Ovary (tissue), 3 donors: ENCODE measurements at regions not wholly inside any gene's neighbourhood (a gene's known extent, or its start where the extent isn't known, plus 50 kb on each side); places are given as distances from the start of the nearest gene placed in this dataset.

Source experiments
- POLR2A ChIP-seq: fragments of 450-650 bp; IDR thresholded peaks from one replicate; pipeline ENCODE4 v1.6.1; 2017; ENCODE audit warnings: antibody characterized with exemption, mild to moderate bottlenecking, moderate library complexity
- TF ChIP-seq, protein P1 (sequence below), 3 donors: fragments of 450-650 bp in 2 of 3; fragments of 200-600 bp in 1 of 3; IDR thresholded peaks; one replicate each; pipeline versions ENCODE4 v1.5.1 to v1.8.0; 2016 to 2022; ENCODE audit warnings: antibody characterized with exemption in 3 of 3, mild to moderate bottlenecking in 1 of 3
- donor health status: DM: no; HTN: no; CAD: no.

DNA sequence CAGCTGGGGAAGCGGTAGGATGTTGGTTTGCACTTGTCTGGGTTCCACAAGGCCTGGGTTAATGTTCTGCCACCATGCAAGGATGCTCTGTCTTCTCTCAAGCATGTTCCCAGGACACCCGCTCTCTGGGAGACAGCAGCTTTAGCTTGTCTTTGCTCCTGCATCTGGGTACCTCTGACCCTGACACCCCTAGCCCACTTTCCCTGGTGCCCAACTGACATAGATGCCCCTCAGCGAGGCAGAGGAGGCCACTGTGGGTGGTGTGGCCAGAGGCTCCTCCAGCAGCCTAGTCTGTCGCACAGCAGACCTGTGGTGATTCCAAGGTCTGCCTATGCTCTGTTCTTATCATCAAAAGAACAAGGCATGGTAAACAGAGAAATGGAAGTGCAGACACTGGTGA, 83.6 kb upstream of the ALDH1L1 start:
- TF ChIP-seq, protein P1, sequence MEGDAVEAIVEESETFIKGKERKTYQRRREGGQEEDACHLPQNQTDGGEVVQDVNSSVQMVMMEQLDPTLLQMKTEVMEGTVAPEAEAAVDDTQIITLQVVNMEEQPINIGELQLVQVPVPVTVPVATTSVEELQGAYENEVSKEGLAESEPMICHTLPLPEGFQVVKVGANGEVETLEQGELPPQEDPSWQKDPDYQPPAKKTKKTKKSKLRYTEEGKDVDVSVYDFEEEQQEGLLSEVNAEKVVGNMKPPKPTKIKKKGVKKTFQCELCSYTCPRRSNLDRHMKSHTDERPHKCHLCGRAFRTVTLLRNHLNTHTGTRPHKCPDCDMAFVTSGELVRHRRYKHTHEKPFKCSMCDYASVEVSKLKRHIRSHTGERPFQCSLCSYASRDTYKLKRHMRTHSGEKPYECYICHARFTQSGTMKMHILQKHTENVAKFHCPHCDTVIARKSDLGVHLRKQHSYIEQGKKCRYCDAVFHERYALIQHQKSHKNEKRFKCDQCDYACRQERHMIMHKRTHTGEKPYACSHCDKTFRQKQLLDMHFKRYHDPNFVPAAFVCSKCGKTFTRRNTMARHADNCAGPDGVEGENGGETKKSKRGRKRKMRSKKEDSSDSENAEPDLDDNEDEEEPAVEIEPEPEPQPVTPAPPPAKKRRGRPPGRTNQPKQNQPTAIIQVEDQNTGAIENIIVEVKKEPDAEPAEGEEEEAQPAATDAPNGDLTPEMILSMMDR (IDR thresholded peaks at IDR 0.05): no peak
- no peak for TF ChIP-seq POLR2A
